Esophagus (tissue), 2 donors: ENCODE measurements at regions not wholly inside any gene's neighbourhood (a gene's known extent, or its start where the extent isn't known, plus 50 kb on each side); places are given as distances from the start of the nearest gene placed in this dataset.

Experiments used
- H3K27ac ChIP-seq, 2 donors: one replicate each; pipeline ENCODE4 v1.5.1; 2013; ENCODE audit warnings: low read depth in 2 of 2, mild to moderate bottlenecking in 2 of 2, inconsistent platforms in 1 of 2, low read length in 1 of 2, moderate library complexity in 1 of 2
- H3K27me3 ChIP-seq, 2 donors: one replicate each; pipeline ENCODE4 v1.6.1; 2013; ENCODE audit warnings: low read length in 2 of 2, control low read depth in 1 of 2, mild to moderate bottlenecking in 1 of 2; ENCODE audit not compliant: insufficient read depth in 2 of 2, control insufficient read depth in 1 of 2
- H3K36me3 ChIP-seq, 2 donors: one replicate each; pipeline ENCODE4 v1.6.1; 2013; ENCODE audit warnings: low read length in 1 of 2; ENCODE audit not compliant: control insufficient read depth in 2 of 2, insufficient read depth in 2 of 2
- H3K4me1 ChIP-seq, 2 donors: one replicate each; pipeline ENCODE4 v1.6.1; 2013; ENCODE audit warnings: low read length in 1 of 2; ENCODE audit not compliant: control insufficient read depth in 2 of 2, insufficient read depth in 2 of 2
- H3K4me3 ChIP-seq, 2 donors: one replicate each; pipeline ENCODE4 v1.5.1; 2013; ENCODE audit warnings: low read length in 2 of 2, mild to moderate bottlenecking in 2 of 2, low read depth in 1 of 2, moderate library complexity in 1 of 2
- H3K9me3 ChIP-seq, 2 donors: one replicate each; pipeline ENCODE4 v1.6.1; 2013; ENCODE audit warnings: mild to moderate bottlenecking in 2 of 2, low read depth in 1 of 2, low read length in 1 of 2, moderate library complexity in 1 of 2; ENCODE audit not compliant: control insufficient read depth in 2 of 2, insufficient read depth in 1 of 2
- WGBS, 2 donors: extraction: QIAGEN DNeasy Blood & Tissue Kit; methylation state at CpG; one replicate each; pipeline ENCODE4 v1.1.7; 2013; 5-methylcytosine and 5-hydroxymethylcytosine counted together
- donor health status: healthy with polysubstance abuse.
- donor health status: Bipolar disorder and iron deficiency.

GRCh38 chr20:60497298-60498035, 539.2 kb downstream of the CDH26 start:
- H3K9me3 ChIP-seq, result no peaks in the 10 kb centered on the region
- H3K4me1 ChIP-seq, result no peaks in the 10 kb centered on the region
- H3K27ac ChIP-seq, result no peak overlapping the region
- no peak overlapping the region for H3K4me3 ChIP-seq
- 60 to 73% methylated on average over 4 of the region's 4 CpGs for WGBS, 2 donors
- no peaks in the 10 kb centered on the region for H3K27me3 ChIP-seq
- H3K36me3 ChIP-seq, result no peaks in the 10 kb centered on the region

GRCh38 chr20:60500038-60500701, 541.9 kb downstream of the CDH26 start:
- Histone ChIP-seq H3K4me3 (no peak overlapping the region), H3K27ac (no peak overlapping the region), H3K4me1 (no peaks in the 10 kb centered on the region), H3K36me3 (no peaks in the 10 kb centered on the region), H3K27me3 (no peaks in the 10 kb centered on the region), H3K9me3 (no peaks in the 10 kb centered on the region)
- 78 to 81% methylated on average over 4 of the region's 4 CpGs for WGBS, 2 donors

- Histone ChIP-seq H3K4me1 (no peaks in the 10 kb centered on the region), H3K27me3 (no peaks in the 10 kb centered on the region), H3K36me3 (no peaks in the 10 kb centered on the region), H3K4me3 (no peak overlapping the region), H3K27ac (no peak overlapping the region), H3K9me3 (no peaks in the 10 kb centered on the region)
- WGBS, 2 donors, result 87 to 97% methylated on average over 2 of the region's 2 CpGs
Observed at GRCh38 chr20:60501048-60501447, 542.8 kb downstream of the CDH26 start.

- Histone ChIP-seq H3K9me3 (peaks cover 0 to 2% of the 10 kb centered on the region in 2 donors), H3K27ac (no peak overlapping the region), H3K36me3 (no peaks in the 10 kb centered on the region), H3K27me3 (no peaks in the 10 kb centered on the region), H3K4me1 (no peaks in the 10 kb centered on the region), H3K4me3 (no peak overlapping the region)
- WGBS, 2 donors, result 77 to 84% methylated on average over 5 of the region's 5 CpGs
Observed at GRCh38 chr20:60502881-60503280, 544.7 kb downstream of the CDH26 start.

GRCh38 chr20:60505423-60505822, 547.2 kb downstream of the CDH26 start:
- Histone ChIP-seq H3K4me3 (no peak overlapping the region), H3K27ac (no peak overlapping the region), H3K4me1 (no peaks in the 10 kb centered on the region), H3K36me3 (no peaks in the 10 kb centered on the region), H3K9me3 (peaks cover 0 to 2% of the 10 kb centered on the region in 2 donors), H3K27me3 (no peaks in the 10 kb centered on the region)
- 63 to 68% methylated on average over 3 of the region's 3 CpGs for WGBS, 2 donors

GRCh38 chr20:60506061-60506460, 547.8 kb downstream of the CDH26 start:
- 84 to 86% methylated on average over 3 of the region's 3 CpGs for WGBS, 2 donors
- no peaks in the 10 kb centered on the region for H3K4me1 ChIP-seq
- no peak overlapping the region for H3K27ac ChIP-seq
- H3K36me3 ChIP-seq, result no peaks in the 10 kb centered on the region
- H3K27me3 ChIP-seq, result no peaks in the 10 kb centered on the region
- peaks cover 0 to 2% of the 10 kb centered on the region in 2 donors for H3K9me3 ChIP-seq
- H3K4me3 ChIP-seq, result no peak overlapping the region

- H3K9me3 ChIP-seq, result peaks cover 0 to 2% of the 10 kb centered on the region in 2 donors
Observed at GRCh38 chr20:60507087-60507694, 549.0 kb downstream of the CDH26 start.

GRCh38 chr20:60509407-60509806, 551.2 kb downstream of the CDH26 start:
- 72 to 75% methylated on average over 4 of the region's 4 CpGs for WGBS, 2 donors
- Histone ChIP-seq H3K36me3 (no peaks in the 10 kb centered on the region), H3K27ac (no peak overlapping the region), H3K9me3 (peaks cover 0 to 2% of the 10 kb centered on the region in 2 donors), H3K27me3 (no peaks in the 10 kb centered on the region), H3K4me3 (no peak overlapping the region), H3K4me1 (no peaks in the 10 kb centered on the region)

More at GRCh38 chr20:60507087-60507694, 549.0 kb downstream of the CDH26 start:
- Histone ChIP-seq H3K27me3 (no peaks in the 10 kb centered on the region), H3K27ac (no peak overlapping the region), H3K4me3 (no peak overlapping the region), H3K36me3 (no peaks in the 10 kb centered on the region), H3K4me1 (no peaks in the 10 kb centered on the region)
- 56 to 57% methylated on average over 9 of the region's 9 CpGs for WGBS, 2 donors

GRCh38 chr20:60510356-60510755, 552.1 kb downstream of the CDH26 start:
- peaks cover 0 to 2% of the 10 kb centered on the region in 2 donors for H3K9me3 ChIP-seq
- no peak overlapping the region for H3K27ac ChIP-seq
- no peaks in the 10 kb centered on the region for H3K36me3 ChIP-seq
- 56 to 57% methylated on average over 4 of the region's 4 CpGs for WGBS, 2 donors
- no peaks in the 10 kb centered on the region for H3K4me1 ChIP-seq
- no peaks in the 10 kb centered on the region for H3K27me3 ChIP-seq
- H3K4me3 ChIP-seq, result no peak overlapping the region
